CD8-positive, alpha-beta memory T cell (primary cell): ENCODE measurements at regions not wholly inside any gene's neighbourhood (a gene's known extent, or its start where the extent isn't known, plus 50 kb on each side); places are given as distances from the start of the nearest gene placed in this dataset.
"Not testable (repeated sequence)": the region's sequence is repeated elsewhere in the genome, so short reads cannot be mapped to it uniquely, and the experiment has no call there.

ENCODE experiments used
- CTCF ChIA-PET: fragments of 350-600 bp; sonication (Branson Sonifier 250); formaldehyde crosslinking; loops from one replicate; lab custom pipeline; 2021; ENCODE audit warnings: antibody characterized with exemption; lab: Charles Lee
- POLR2A ChIA-PET: fragments of 350-600 bp; sonication (Branson Sonifier 250); formaldehyde crosslinking; loops from one replicate; lab custom pipeline; 2021; ENCODE audit warnings: antibody characterized with exemption; lab: Charles Lee
- DNase-seq, 5 donors: peaks; one replicate each; pipeline versions ENCODE4 v3.0.0 to v3.0.0-alpha.2; 2020 to 2022; ENCODE audit warnings: mixed read lengths in 1 of 5
- H3K27ac ChIP-seq: one replicate; pipeline ENCODE4 v1.7.0; 2013; ENCODE audit warnings: low read depth, mild to moderate bottlenecking, low read length, moderate library complexity
- H3K27me3 ChIP-seq: 2 replicates; pipeline ENCODE4 v1.7.0; 2013; ENCODE audit warnings: low read length, mild to moderate bottlenecking; ENCODE audit not compliant: insufficient read depth, poor library complexity, severe bottlenecking
- H3K36me3 ChIP-seq: 2 replicates; pipeline ENCODE4 v1.7.0; 2013; ENCODE audit warnings: mild to moderate bottlenecking, low read length, moderate library complexity; ENCODE audit not compliant: insufficient read depth
- H3K4me1 ChIP-seq: 2 replicates; pipeline ENCODE4 v1.7.0; 2013; ENCODE audit warnings: mild to moderate bottlenecking, low read length, moderate library complexity; ENCODE audit not compliant: insufficient read depth
- H3K4me3 ChIP-seq: 2 replicates; pipeline ENCODE4 v1.7.0; 2013; ENCODE audit warnings: mild to moderate bottlenecking, low read length
- H3K9me3 ChIP-seq: 2 replicates; pipeline ENCODE4 v1.7.0; 2013; ENCODE audit warnings: mild to moderate bottlenecking, low read length
- H3K27ac Mint-ChIP-seq, 8 donors: one replicate each; pipeline ENCODE4 v1.8.0; 2020 to 2021; ENCODE audit warnings: mixed read lengths in 8 of 8, mild to moderate bottlenecking in 6 of 8, inconsistent platforms in 3 of 8, moderate library complexity in 3 of 8
- H3K27me3 Mint-ChIP-seq, 2 donors: one replicate each; pipeline ENCODE4 v1.8.0; 2020 to 2021; ENCODE audit warnings: mixed read lengths in 2 of 2, mild to moderate bottlenecking in 1 of 2, moderate library complexity in 1 of 2
- H3K36me3 Mint-ChIP-seq, 3 donors: one replicate each; pipeline ENCODE4 v1.8.0; 2020 to 2021; ENCODE audit warnings: mixed read lengths in 3 of 3, inconsistent platforms in 1 of 3, mild to moderate bottlenecking in 1 of 3
- H3K4me1 Mint-ChIP-seq, 3 donors: one replicate each; pipeline ENCODE4 v1.8.0; 2020 to 2021; ENCODE audit warnings: mixed read lengths in 3 of 3, inconsistent platforms in 1 of 3, mild to moderate bottlenecking in 1 of 3
- H3K4me3 Mint-ChIP-seq, 7 donors: one replicate each; pipeline ENCODE4 v1.8.0; 2020 to 2021; ENCODE audit warnings: mixed read lengths in 7 of 7, mild to moderate bottlenecking in 6 of 7, moderate library complexity in 4 of 7, inconsistent platforms in 2 of 7
- H3K9me3 Mint-ChIP-seq, 5 donors: one replicate each; pipeline ENCODE4 v1.8.0; 2020 to 2022; ENCODE audit warnings: mixed read lengths in 5 of 5, mild to moderate bottlenecking in 3 of 5, moderate library complexity in 2 of 5, inconsistent platforms in 1 of 5

DNA sequence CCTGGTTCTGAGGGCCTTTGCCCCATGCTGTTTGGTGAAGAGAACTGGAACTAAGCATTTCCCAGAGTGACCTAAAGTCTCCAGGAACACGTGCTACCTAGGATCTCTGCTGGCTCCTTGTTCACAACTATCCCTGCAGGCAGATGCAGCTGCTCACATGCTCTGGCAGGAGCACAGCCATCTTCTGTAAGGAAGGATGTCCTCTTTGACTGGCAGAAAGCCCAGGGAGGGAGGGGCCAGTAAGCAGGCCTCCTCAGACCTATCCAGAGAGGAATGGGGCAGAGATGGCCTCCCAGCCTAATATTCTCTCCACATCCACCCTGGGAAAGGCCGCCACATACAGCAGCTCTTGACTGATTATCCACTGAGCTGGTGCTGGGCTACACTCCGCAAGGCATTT is 142.8 kb upstream of the EOLA2 start:
- Histone ChIP-seq H3K27me3 (no peaks in the 10 kb centered on the region), H3K4me3 (no peak overlapping the region), H3K36me3 (no peaks in the 10 kb centered on the region), H3K4me1 (no peaks in the 10 kb centered on the region), H3K27ac (no peak overlapping the region), H3K9me3 (no peaks in the 10 kb centered on the region)
- H3K36me3 Mint-ChIP-seq, result peaks cover 0 to 4% (median 1%) of the 10 kb centered on the region in 3 donors
- H3K4me1 Mint-ChIP-seq, result no peaks in the 10 kb centered on the region
- no peak overlapping the region for H3K4me3 Mint-ChIP-seq
- peaks cover 0 to 1% (median 0%) of the 10 kb centered on the region in 5 donors for H3K9me3 Mint-ChIP-seq
- ChIA-PET POLR2A (no interaction called here), CTCF (no interaction called here)
- no peak overlapping the region for H3K27ac Mint-ChIP-seq
- peaks cover 0 to 11% of the 10 kb centered on the region in 2 donors for H3K27me3 Mint-ChIP-seq
- DNase-seq, result no peak

DNA sequence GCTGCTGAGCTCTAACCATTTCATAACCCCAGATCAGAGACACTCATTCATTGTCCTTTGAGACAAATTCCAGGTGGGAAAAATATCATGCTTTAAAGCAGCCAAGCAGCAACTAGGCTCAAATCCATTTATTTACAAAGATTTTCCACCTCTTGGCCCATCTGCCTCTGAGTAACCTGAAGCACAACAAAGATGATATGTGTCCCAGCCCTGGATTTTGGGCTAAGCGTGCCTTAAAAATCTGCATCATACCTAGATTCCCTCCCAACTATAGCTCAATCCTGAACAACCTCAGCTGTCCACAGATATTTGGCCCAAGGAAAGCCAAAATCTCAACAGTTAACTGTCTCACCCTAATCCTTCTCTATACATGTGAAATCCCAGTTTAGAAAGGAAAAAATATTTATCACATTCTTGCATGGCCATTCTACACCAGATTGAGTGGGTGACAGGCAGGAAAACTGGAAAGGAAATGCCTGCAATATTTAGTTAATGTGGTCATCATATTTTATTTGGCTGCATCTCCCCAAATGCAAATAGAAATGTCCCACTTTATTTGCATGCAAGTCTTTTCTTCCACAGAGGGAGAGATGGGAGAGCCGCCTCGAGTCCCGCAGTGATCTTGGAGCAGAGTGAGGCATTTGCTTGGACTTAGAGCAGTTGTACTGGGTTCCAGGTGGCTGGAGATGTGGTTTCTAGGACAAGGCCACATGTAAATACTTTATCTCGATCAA is 146.4 kb upstream of the EOLA2 start:
- Histone ChIP-seq H3K36me3 (no peaks in the 10 kb centered on the region), H3K4me1 (no peaks in the 10 kb centered on the region), H3K4me3 (no peak overlapping the region), H3K27ac (no peak overlapping the region), H3K9me3 (no peaks in the 10 kb centered on the region), H3K27me3 (no peaks in the 10 kb centered on the region)
- Mint-ChIP-seq H3K27me3 (peaks cover 0 to 7% of the 10 kb centered on the region in 2 donors), H3K36me3 (peaks cover 0 to 1% (median under 1%) of the 10 kb centered on the region in 3 donors), H3K9me3 (no peaks in the 10 kb centered on the region), H3K27ac (no peak overlapping the region), H3K4me1 (no peaks in the 10 kb centered on the region), H3K4me3 (no peak overlapping the region)
- no peak for DNase-seq
- POLR2A ChIA-PET, result no interaction called here
- CTCF ChIA-PET, result no interaction called here

DNA sequence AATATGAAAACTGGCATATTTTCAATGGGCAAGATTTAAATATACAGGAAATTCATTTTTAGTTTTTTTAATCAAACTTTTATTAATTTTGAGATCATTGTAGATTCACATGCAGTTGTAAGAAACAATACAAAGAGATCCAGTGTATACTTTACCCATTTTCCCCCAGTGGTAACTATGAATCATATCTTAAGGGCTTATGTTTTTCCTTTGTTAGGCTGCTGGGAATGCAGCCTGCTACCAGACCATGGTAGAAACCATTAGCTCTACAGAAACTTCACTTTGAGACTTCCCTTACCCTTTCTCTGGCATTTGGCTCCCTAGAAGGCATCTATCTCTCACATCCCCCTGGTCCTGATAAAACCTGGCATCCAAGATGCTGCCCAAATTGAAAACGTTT is 147.6 kb upstream of the EOLA2 start:
- Mint-ChIP-seq H3K27me3 (peaks cover 0 to 9% of the 10 kb centered on the region in 2 donors), H3K27ac (no peak overlapping the region), H3K4me1 (no peaks in the 10 kb centered on the region), H3K9me3 (no peaks in the 10 kb centered on the region), H3K4me3 (no peak overlapping the region), H3K36me3 (no peaks in the 10 kb centered on the region)
- Histone ChIP-seq H3K9me3 (no peaks in the 10 kb centered on the region), H3K27me3 (no peaks in the 10 kb centered on the region), H3K4me1 (no peaks in the 10 kb centered on the region), H3K4me3 (no peak overlapping the region), H3K36me3 (no peaks in the 10 kb centered on the region), H3K27ac (no peak overlapping the region)
- POLR2A ChIA-PET, result no interaction called here
- CTCF ChIA-PET, result no interaction called here
- no peak for DNase-seq

DNA sequence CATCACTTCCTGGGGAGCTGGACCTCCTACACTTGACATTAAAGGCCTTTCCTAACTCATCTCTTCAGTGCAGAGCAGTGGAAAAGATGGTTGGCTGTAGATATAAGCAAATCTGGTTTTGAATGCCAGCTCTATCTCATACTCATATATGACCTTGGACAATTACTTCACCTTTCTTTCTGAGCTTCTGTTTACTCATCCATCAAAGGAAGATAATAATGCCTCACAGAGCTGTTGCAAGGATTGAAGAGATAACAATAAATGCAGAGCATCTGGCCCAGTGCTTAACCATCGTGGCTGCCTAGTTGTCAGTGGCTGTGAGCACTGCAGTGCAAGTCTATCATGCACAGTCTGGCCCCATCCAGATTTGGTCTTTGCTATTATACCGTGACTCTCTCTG is 148.1 kb upstream of the EOLA2 start:
- no peak overlapping the region for H3K4me3 Mint-ChIP-seq
- POLR2A ChIA-PET, result no interaction called here
- H3K36me3 Mint-ChIP-seq, result no peaks in the 10 kb centered on the region
- no peaks in the 10 kb centered on the region for H3K36me3 ChIP-seq
- no peaks in the 10 kb centered on the region for H3K4me1 ChIP-seq
- H3K9me3 Mint-ChIP-seq, result no peaks in the 10 kb centered on the region
- peaks cover 0 to 9% of the 10 kb centered on the region in 2 donors for H3K27me3 Mint-ChIP-seq
- no peaks in the 10 kb centered on the region for H3K9me3 ChIP-seq
- no peak for DNase-seq
- H3K4me3 ChIP-seq, result no peak overlapping the region
- CTCF ChIA-PET, result no interaction called here
- no peaks in the 10 kb centered on the region for H3K4me1 Mint-ChIP-seq
- no peaks in the 10 kb centered on the region for H3K27me3 ChIP-seq
- H3K27ac Mint-ChIP-seq, result no peak overlapping the region
- no peak overlapping the region for H3K27ac ChIP-seq

DNA sequence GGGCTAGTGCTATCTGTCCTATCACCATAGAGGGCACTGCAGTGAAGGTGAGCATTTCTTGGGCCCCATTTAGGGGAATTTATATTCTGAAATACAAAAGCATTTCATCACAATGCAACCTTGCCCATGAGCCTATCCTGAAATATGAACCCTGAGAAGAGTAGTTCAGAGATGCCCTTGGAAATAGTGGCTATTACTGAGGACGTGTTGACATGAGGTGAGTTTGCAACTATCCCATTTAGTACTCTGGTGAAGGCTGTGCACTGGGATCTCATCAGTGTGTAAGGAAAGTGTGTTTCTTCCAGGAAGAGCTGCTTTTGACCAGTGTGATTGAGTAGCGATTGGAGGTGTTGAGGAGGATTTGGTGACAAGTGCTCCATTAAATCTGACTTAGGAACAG is 149.3 kb upstream of the EOLA2 start:
- H3K27me3 Mint-ChIP-seq, result peaks cover 0 to 10% of the 10 kb centered on the region in 2 donors
- Histone ChIP-seq H3K4me1 (no peaks in the 10 kb centered on the region), H3K4me3 (no peak overlapping the region), H3K36me3 (no peaks in the 10 kb centered on the region), H3K27ac (no peak overlapping the region), H3K9me3 (no peaks in the 10 kb centered on the region), H3K27me3 (no peaks in the 10 kb centered on the region)
- H3K36me3 Mint-ChIP-seq, result no peaks in the 10 kb centered on the region
- H3K4me3 Mint-ChIP-seq, result no peak overlapping the region
- H3K4me1 Mint-ChIP-seq, result no peaks in the 10 kb centered on the region
- DNase-seq, result no peak
- H3K27ac Mint-ChIP-seq, result no peak overlapping the region
- CTCF ChIA-PET, result no interaction called here
- POLR2A ChIA-PET, result no interaction called here
- no peaks in the 10 kb centered on the region for H3K9me3 Mint-ChIP-seq

DNA sequence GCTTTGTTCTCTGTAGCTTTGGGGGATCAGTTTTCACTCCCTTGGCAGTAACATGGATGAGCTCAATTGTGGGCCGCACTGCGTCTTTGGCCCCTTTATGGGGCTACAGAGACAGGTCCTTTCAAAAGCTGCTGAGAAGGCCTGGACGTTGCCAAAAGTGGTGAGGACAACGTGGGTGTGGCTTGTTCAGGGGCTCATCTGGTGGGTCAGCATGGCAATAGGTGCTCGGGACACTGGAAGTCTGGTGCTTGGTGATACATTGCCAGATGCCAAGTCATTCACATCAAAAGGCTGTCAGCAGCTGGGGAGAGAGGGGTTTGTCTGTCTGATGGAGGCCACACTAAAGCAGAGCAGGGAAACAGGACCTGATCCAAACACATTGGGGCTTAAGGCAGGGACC is 149.8 kb upstream of the EOLA2 start:
- no peak overlapping the region for H3K27ac ChIP-seq
- Mint-ChIP-seq H3K36me3 (no peaks in the 10 kb centered on the region), H3K4me1 (no peaks in the 10 kb centered on the region), H3K27me3 (peaks cover 0 to 8% of the 10 kb centered on the region in 2 donors), H3K4me3 (no peak overlapping the region), H3K9me3 (no peaks in the 10 kb centered on the region), H3K27ac (peak overlapping the region in 1 of 8 donors; percentile 70)
- ChIA-PET CTCF (no interaction called here), POLR2A (no interaction called here)
- H3K27me3 ChIP-seq, result no peaks in the 10 kb centered on the region
- no peaks in the 10 kb centered on the region for H3K9me3 ChIP-seq
- no peak for DNase-seq
- no peaks in the 10 kb centered on the region for H3K36me3 ChIP-seq
- H3K4me3 ChIP-seq, result no peak overlapping the region
- H3K4me1 ChIP-seq, result no peaks in the 10 kb centered on the region

DNA sequence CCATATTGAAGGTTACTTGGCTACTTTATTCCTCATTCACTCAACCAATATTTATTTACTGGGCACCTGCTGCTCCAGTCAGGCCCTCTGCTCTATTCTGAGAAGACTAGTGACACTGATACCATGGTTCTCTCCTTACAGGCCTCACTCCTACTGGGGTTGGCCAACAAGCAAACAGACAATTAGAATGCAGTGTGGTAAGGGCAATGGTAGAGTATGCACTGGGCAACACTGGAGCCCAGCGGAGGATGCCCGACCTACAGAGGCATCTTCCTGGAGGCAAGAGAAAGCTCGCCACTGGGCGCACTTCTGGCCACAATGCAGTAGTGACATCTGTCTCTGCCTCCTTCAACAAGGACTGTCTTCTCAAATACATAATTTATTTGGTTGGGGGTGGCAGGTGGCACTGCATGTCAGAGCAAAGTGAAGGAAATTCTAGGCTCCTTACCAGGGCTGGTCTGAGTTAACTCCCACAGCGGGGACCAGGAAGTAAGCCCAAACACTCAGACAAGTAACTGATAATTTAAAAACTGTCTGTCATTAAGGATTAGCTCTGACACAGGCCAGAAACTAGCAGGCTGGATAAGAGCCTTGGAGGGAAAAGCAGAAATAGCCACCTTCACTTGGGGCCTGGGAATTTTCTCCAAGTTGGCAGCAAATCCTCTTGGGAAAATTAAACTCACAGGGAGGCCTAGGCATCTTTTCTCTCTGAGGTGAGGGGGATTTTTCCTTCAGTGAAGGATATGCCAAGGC is 150.7 kb upstream of the EOLA2 start:
- H3K4me1 ChIP-seq, result no peaks in the 10 kb centered on the region
- no peaks in the 10 kb centered on the region for H3K36me3 Mint-ChIP-seq

DNA sequence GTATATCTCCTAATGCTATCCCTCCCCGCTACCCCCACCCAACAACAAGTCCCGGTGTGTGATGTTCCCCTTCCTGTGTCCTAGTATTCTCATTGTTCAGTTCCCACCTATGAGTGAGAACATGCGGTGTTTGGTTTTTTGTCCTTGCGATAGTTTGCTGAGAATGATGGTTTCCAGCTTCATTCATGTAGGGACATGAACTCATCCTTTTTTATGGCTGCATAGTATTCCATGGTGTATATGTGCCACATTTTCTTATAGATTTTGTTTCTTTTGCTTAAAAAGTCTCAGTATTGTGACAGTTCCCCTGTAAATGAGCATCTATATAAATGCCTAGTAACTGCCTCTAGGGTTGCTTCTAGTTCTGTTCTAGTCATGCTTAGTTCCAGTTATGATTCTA is 153.0 kb upstream of the EOLA2 start:
- H3K4me3 Mint-ChIP-seq, H3K27ac ChIP-seq, DNase-seq, H3K4me1 Mint-ChIP-seq, POLR2A ChIA-PET, H3K27me3 ChIP-seq, H3K27ac Mint-ChIP-seq, H3K36me3 ChIP-seq, H3K9me3 ChIP-seq, CTCF ChIA-PET, H3K4me3 ChIP-seq, H3K4me1 ChIP-seq, H3K9me3 Mint-ChIP-seq, H3K27me3 Mint-ChIP-seq, H3K36me3 Mint-ChIP-seq: not testable (repeated sequence)

More for the DNA sequence above, 150.7 kb upstream of the EOLA2 start:
- Mint-ChIP-seq H3K9me3 (no peaks in the 10 kb centered on the region), H3K27me3 (peaks cover 0 to 7% of the 10 kb centered on the region in 2 donors), H3K4me1 (no peaks in the 10 kb centered on the region), H3K27ac (peak overlapping the region in 1 of 8 donors; percentile 39), H3K4me3 (no peak overlapping the region)
- Histone ChIP-seq H3K4me3 (no peak overlapping the region), H3K27ac (no peak overlapping the region), H3K36me3 (no peaks in the 10 kb centered on the region), H3K9me3 (no peaks in the 10 kb centered on the region), H3K27me3 (no peaks in the 10 kb centered on the region)
- no peak for DNase-seq
- ChIA-PET POLR2A (no interaction called here), CTCF (no interaction called here)
